Adrenal gland (tissue), 5 donors: ENCODE measurements at regions not wholly inside any gene's neighbourhood (a gene's known extent, or its start where the extent isn't known, plus 50 kb on each side); places are given as distances from the start of the nearest gene placed in this dataset.

Experiments
- POLR2A ChIP-seq, 2 donors: fragments of 450-650 bp; IDR thresholded peaks; one replicate each; pipeline ENCODE4 v1.6.1; 2017; ENCODE audit warnings: antibody characterized with exemption in 2 of 2, mild to moderate bottlenecking in 2 of 2, moderate library complexity in 1 of 2
- TF ChIP-seq, protein P1 (sequence below), 6 experiments: fragments of 450-650 bp in 4 of 6; fragments of 200-600 bp in 2 of 6; sonication (generic) in 1 of 6; IDR thresholded peaks; 1 replicate in 5 of 6; 2 replicates in 1 of 6; pipeline versions ENCODE4 v1.5.1 to v1.8.0; 2016 to 2021; ENCODE audit warnings: antibody characterized with exemption in 6 of 6, mild to moderate bottlenecking in 2 of 6, moderate library complexity in 1 of 6
- donor health status: DM: no; HTN: no; CAD: no.

DNA sequence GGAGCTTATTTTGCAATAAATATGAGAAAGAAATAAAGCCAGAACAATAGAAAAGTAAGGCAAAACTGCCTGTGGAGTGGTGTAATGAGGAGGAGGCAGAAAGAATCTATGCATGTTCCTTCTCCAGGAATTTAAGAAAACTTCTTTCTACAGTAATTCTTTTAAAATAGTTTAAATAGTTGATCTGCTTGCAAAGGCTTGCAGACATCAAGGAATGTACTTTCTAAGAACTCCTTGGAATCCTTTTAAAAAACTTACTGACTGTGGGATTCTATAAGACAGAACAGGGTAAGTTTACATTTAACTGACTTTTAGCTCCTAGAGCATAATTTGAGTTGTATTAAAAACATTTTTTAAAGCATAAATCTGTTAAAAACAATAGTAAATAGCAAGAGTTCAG is 63.2 kb upstream of the ALB start:
- TF ChIP-seq, protein P1, sequence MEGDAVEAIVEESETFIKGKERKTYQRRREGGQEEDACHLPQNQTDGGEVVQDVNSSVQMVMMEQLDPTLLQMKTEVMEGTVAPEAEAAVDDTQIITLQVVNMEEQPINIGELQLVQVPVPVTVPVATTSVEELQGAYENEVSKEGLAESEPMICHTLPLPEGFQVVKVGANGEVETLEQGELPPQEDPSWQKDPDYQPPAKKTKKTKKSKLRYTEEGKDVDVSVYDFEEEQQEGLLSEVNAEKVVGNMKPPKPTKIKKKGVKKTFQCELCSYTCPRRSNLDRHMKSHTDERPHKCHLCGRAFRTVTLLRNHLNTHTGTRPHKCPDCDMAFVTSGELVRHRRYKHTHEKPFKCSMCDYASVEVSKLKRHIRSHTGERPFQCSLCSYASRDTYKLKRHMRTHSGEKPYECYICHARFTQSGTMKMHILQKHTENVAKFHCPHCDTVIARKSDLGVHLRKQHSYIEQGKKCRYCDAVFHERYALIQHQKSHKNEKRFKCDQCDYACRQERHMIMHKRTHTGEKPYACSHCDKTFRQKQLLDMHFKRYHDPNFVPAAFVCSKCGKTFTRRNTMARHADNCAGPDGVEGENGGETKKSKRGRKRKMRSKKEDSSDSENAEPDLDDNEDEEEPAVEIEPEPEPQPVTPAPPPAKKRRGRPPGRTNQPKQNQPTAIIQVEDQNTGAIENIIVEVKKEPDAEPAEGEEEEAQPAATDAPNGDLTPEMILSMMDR (IDR thresholded peaks at IDR 0.05): no peak
- TF ChIP-seq POLR2A (IDR thresholded peaks at IDR 0.05): no peak
